Liver (tissue), 8 donors: ENCODE measurements at regions not wholly inside any gene's neighbourhood (a gene's known extent, or its start where the extent isn't known, plus 50 kb on each side); places are given as distances from the start of the nearest gene placed in this dataset.

ENCODE experiments used
- DNase-seq: peaks from one replicate; pipeline ENCODE4 v3.0.0-alpha.2; 2017; ENCODE audit warnings: low spot score
- H3K27ac ChIP-seq, 2 donors: one replicate each; pipeline ENCODE4 v1.7.0; 2013; ENCODE audit warnings: inconsistent platforms in 2 of 2, low read length in 2 of 2, control low read depth in 1 of 2, low read depth in 1 of 2, mild to moderate bottlenecking in 1 of 2
- H3K27me3 ChIP-seq, 4 donors: one replicate each; pipeline versions ENCODE4 v1.6.1 to v1.7.0; 2013; ENCODE audit warnings: low read length in 3 of 4, inconsistent platforms in 1 of 4, mild to moderate bottlenecking in 1 of 4, moderate library complexity in 1 of 4; ENCODE audit not compliant: control insufficient read depth in 4 of 4, insufficient read depth in 4 of 4
- H3K36me3 ChIP-seq, 4 donors: one replicate each; pipeline versions ENCODE4 v1.6.1 to v1.7.0; 2013; ENCODE audit warnings: low read length in 3 of 4, mild to moderate bottlenecking in 3 of 4, low read depth in 1 of 4, moderate library complexity in 1 of 4; ENCODE audit not compliant: control insufficient read depth in 4 of 4, insufficient read depth in 3 of 4
- H3K4me1 ChIP-seq, 4 donors: one replicate each; pipeline versions ENCODE4 v1.6.1 to v1.7.0; 2013; ENCODE audit warnings: low read length in 3 of 4, mild to moderate bottlenecking in 3 of 4, moderate library complexity in 1 of 4; ENCODE audit not compliant: control insufficient read depth in 4 of 4, insufficient read depth in 4 of 4
- H3K4me3 ChIP-seq, 3 donors: one replicate each; pipeline versions ENCODE4 v1.6.1 to v1.7.0; 2013; ENCODE audit warnings: low read length in 3 of 3, control low read depth in 1 of 3, low read depth in 1 of 3, mild to moderate bottlenecking in 1 of 3
- H3K9ac ChIP-seq, 2 donors: one replicate each; pipeline ENCODE4 v1.7.0; 2013; ENCODE audit warnings: low read length in 2 of 2, mild to moderate bottlenecking in 2 of 2, moderate library complexity in 2 of 2, control low read depth in 1 of 2, low read depth in 1 of 2
- H3K9me3 ChIP-seq, 4 donors: one replicate each; pipeline versions ENCODE4 v1.6.1 to v1.7.0; 2013; ENCODE audit warnings: low read length in 3 of 4; ENCODE audit not compliant: control insufficient read depth in 4 of 4
- ATF3 ChIP-seq: IDR thresholded peaks from 2 replicates; pipeline ENCODE4 v1.6.1; 2016; ENCODE audit warnings: antibody characterized with exemption
- CTCF ChIP-seq: fragments of 150-350 bp; IDR thresholded peaks from 2 replicates; pipeline ENCODE4 v1.5.1; 2017; ENCODE audit warnings: improper control_type of control experiment, low read depth, low read length; ENCODE audit not compliant: missing input control
- EGR1 ChIP-seq, 2 donors: IDR thresholded peaks; 2 replicates each; pipeline ENCODE4 v1.6.1; 2016 to 2018; ENCODE audit warnings: antibody characterized with exemption in 2 of 2, low read depth in 2 of 2
- FOXA1 ChIP-seq: IDR thresholded peaks from 2 replicates; pipeline ENCODE4 v1.6.1; 2016; ENCODE audit warnings: antibody characterized with exemption
- FOXA2 ChIP-seq: IDR thresholded peaks from 2 replicates; pipeline ENCODE4 v1.6.1; 2016; ENCODE audit warnings: antibody characterized with exemption
- GABPA ChIP-seq, 2 donors: IDR thresholded peaks in 1 of 2; conservative IDR thresholded peaks in 1 of 2; 2 replicates each; pipeline ENCODE4 v1.6.1; 2016; ENCODE audit warnings: antibody characterized with exemption in 2 of 2, mild to moderate bottlenecking in 1 of 2, moderate library complexity in 1 of 2
- HNF4A ChIP-seq, 2 donors: conservative IDR thresholded peaks; 2 replicates each; pipeline ENCODE4 v1.6.1; 2016; ENCODE audit warnings: antibody characterized with exemption in 2 of 2, mild to moderate bottlenecking in 2 of 2
- HNF4G ChIP-seq: IDR thresholded peaks from 2 replicates; pipeline ENCODE4 v1.6.1; 2016; ENCODE audit warnings: antibody characterized with exemption
- JUND ChIP-seq, 2 donors: IDR thresholded peaks; 2 replicates each; pipeline ENCODE4 v1.6.1; 2016; ENCODE audit warnings: antibody characterized with exemption in 2 of 2
- MAX ChIP-seq: IDR thresholded peaks from 2 replicates; pipeline ENCODE4 v1.6.1; 2016; ENCODE audit warnings: antibody characterized with exemption
- NR2F2 ChIP-seq: IDR thresholded peaks from 2 replicates; pipeline ENCODE4 v1.6.1; 2016; ENCODE audit warnings: antibody characterized with exemption
- RAD21 ChIP-seq, 2 donors: IDR thresholded peaks; 2 replicates each; pipeline ENCODE4 v1.6.1; 2016; ENCODE audit warnings: antibody characterized with exemption in 2 of 2, mild to moderate bottlenecking in 2 of 2
- REST ChIP-seq: IDR thresholded peaks from 2 replicates; pipeline ENCODE4 v1.6.1; 2016; ENCODE audit warnings: antibody characterized with exemption, mild to moderate bottlenecking
- RXRA ChIP-seq, 2 donors: IDR thresholded peaks; 2 replicates each; pipeline ENCODE4 v1.6.1; 2017 to 2018; ENCODE audit warnings: antibody characterized with exemption in 2 of 2, mild to moderate bottlenecking in 1 of 2
- SP1 ChIP-seq: IDR thresholded peaks from 2 replicates; pipeline ENCODE4 v1.6.1; 2018; ENCODE audit warnings: antibody characterized with exemption, mild to moderate bottlenecking
- TAF1 ChIP-seq: conservative IDR thresholded peaks from 2 replicates; pipeline ENCODE4 v1.6.1; 2016; ENCODE audit warnings: antibody characterized with exemption, mild to moderate bottlenecking
- YY1 ChIP-seq: IDR thresholded peaks from 2 replicates; pipeline ENCODE4 v1.6.1; 2016; ENCODE audit warnings: antibody characterized with exemption, mild to moderate bottlenecking
- ZBTB33 ChIP-seq: IDR thresholded peaks from 2 replicates; pipeline ENCODE4 v1.6.1; 2016; ENCODE audit warnings: antibody characterized with exemption
- WGBS: extraction: QIAGEN DNeasy Blood & Tissue Kit; methylation state at CpG from one replicate; pipeline ENCODE4 v1.1.7; 2013; 5-methylcytosine and 5-hydroxymethylcytosine counted together
- donor health status: healthy.
- donor health status: healthy.
- donor health status: healthy.
- donor health status: healthy.
- donor health status: healthy.

GRCh38 chr5:31133488-31133887, 60.0 kb upstream of the CDH6 start:
- peaks cover 0 to 2% (median 0%) of the 10 kb centered on the region in 4 donors for H3K27me3 ChIP-seq
- H3K4me1 ChIP-seq = no peaks in the 10 kb centered on the region
- WGBS = 49% methylated on average over 4 of the region's 4 CpGs
- TF ChIP-seq NR2F2 = no peak
- no peak for TF ChIP-seq GABPA (IDR thresholded peaks at IDR 0.05 in 1 of 2, conservative IDR thresholded peaks at IDR 0.05 in 1 of 2)
- no peak for TF ChIP-seq HNF4G
- no peak for TF ChIP-seq RXRA (IDR thresholded peaks at IDR 0.05)
- TF ChIP-seq FOXA2 = no peak
- no peak for TF ChIP-seq ATF3
- no peak for TF ChIP-seq MAX
- TF ChIP-seq JUND (IDR thresholded peaks at IDR 0.05) = no peak
- TF ChIP-seq CTCF = no peak
- TF ChIP-seq YY1 = no peak
- no peak for TF ChIP-seq EGR1 (IDR thresholded peaks at IDR 0.05; ENCODE audit: low read depth in 2 of 2)
- no peak for TF ChIP-seq ZBTB33
- no peak for TF ChIP-seq REST
- TF ChIP-seq HNF4A (conservative IDR thresholded peaks at IDR 0.05) = no peak
- no peak for TF ChIP-seq RAD21 (IDR thresholded peaks at IDR 0.05)
- TF ChIP-seq SP1 = no peak
- TF ChIP-seq TAF1 = no peak
- no peak for TF ChIP-seq FOXA1
- no peaks in the 10 kb centered on the region for H3K36me3 ChIP-seq
- no peak overlapping the region for H3K9ac ChIP-seq
- H3K27ac ChIP-seq = no peak overlapping the region
- no peak for DNase-seq
- no peak overlapping the region for H3K4me3 ChIP-seq
- H3K9me3 ChIP-seq = no peaks in the 10 kb centered on the region
